Stimulated activated naive CD8-positive, alpha-beta T cell treated with anti-CD3 and anti-CD28 coated beads, Interleukin-15, Interleukin-2, amounts not matched to agents 100 U/mL and 50 U/mL, for 24 hours (primary cell): ENCODE measurements at regions not wholly inside any gene's neighbourhood (a gene's known extent, or its start where the extent isn't known, plus 50 kb on each side); places are given as distances from the start of the nearest gene placed in this dataset.

Experiments
- ATAC-seq: fragments of 150-1000 bp; cut with Tn5 transposase; one replicate; pipeline ENCODE4 v1.10.0; 2021
- DNase-seq: peaks from one replicate; pipeline ENCODE4 v3.0.0; 2021

DNA sequence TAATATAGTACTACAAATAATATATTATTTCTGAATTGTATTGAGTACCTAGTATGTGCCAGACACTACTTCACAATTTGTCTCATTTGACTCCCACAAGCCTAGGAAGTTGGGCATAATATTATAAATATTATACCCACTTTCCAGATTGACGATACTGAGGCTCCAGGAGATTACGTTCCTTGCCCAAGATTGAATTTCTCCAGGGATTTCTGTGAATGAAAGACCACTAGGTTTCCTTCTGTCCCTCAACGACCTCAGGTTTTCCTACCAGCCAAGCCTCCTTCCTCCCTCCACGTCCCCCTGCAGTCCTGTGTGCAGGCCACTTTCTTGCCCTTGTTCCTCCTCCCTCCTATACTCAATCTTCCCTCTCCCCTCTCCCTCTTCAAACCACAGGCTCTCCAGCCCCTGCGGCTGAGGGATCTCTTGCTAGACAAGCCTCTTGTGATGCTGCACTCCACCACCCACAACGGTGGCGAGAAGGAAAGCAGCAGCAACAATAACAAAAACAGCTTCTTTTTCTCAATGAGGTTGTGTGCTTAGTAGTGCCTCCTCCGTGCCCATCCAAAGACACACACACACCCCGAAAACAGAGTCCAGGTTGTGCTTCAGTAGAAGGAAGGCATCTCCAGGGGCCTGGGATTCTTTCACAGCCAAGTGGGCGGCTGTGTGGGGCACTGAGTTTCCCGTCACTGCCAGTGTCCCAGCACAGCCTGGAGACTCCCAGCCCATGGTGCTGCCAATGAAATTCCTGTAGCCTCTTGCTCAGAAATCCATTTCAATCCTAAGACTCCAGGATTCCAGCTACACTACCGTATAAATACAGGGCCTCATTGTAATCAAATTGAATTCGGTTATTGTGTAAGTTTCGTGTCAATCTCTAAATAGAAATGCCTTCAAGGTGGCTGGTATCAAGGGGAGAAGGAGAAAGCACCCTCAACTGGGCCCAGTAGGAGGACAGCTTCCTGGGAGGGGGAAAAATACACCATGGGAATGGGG is 94.4 kb downstream of the NCR2 start:
- DNase-seq (no peak), ATAC-seq (no peak)

DNA sequence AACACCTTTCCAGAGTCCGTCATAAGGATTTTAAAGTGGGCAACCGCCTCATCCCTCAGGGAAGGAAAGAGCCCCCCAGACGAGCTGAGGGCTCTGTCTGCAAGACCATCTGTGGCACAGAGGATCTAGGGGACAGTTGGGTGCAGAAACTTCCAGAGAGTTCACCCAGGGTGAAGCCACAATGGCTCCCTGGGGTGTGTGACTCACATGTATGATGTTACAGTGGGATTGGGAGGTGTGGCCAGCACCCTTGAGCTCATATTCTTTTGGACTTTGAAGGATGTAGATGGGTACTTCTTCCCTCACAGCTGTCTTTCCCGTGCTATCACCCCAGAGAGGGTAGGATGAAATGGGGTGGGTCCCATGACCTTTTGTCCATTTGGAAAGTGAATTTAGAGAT is 95.5 kb downstream of the NCR2 start:
- DNase-seq (no peak), ATAC-seq (no peak)

DNA sequence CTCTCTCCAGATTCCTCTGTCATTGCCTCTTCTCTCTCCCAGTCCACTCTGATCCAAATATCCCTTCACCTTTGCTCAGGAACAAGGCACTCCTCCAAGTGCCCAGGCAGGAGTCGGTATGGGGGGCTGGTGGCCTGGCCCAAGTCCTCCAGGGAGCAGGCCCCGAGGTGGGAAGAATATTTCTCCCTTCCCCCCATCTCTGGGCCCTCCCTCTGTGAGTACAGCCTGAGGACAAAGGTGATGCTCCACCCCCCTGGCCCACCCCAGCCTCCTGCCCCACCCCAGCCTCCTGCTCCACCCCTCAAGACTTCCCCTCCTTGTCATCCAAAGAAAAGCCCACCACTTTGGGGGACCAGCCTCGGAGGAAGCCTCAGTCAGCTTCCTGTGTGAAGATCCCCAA is 96.9 kb downstream of the NCR2 start:
- ATAC-seq (no peak), DNase-seq (no peak)

DNA sequence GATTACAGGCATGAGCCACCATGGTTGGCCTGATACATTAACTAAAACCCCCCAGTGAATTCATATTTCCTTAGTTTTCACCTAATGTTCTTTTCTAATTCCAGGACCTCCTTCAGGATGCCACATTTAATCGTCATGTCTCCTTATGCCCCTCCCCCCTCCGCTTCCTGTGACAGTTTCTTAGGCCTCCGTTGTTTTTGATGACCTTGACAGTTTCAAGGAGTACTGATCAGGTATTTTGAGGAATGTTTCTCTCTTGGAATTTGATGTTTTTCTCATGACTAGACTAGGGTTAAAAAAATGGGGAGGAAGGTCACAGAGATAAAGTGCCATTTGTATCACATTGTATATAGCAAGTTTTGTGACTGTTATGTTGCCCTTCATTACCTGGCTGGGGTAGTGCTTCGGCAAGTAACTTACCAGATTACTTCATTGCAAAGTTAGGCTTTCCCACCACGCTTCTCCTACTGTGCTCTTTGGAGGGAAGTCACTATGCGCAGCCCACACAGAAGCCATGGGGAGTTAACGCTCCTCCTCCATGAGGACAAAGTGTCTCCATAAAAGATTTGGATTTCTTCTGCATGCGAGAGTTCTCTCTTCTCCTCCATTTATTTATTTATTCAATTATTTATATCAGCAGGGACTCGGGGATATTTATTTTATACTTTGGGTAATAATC is 99.5 kb downstream of the NCR2 start:
- ATAC-seq (no peak), DNase-seq (no peak)

DNA sequence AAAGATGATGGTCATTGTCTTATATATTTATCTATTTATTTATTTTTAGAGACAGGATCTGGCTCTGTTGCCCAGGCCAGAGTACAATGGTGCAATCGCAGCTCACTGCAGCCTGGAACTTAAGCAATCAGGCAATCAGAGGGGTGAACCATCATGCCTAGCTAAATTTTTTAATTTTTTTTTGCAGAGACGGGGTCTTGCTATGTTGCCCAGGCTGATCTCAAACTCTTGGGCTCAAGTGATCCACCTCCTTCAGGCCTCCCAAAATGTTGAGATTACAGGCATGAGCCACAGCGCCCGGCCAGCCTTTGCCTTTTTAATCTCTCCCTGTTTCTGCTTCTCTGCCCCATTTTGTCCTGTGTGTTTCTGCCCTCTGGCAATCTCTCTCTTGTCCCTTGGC is 102.2 kb downstream of the NCR2 start:
- DNase-seq, result no peak
- no peak for ATAC-seq

DNA sequence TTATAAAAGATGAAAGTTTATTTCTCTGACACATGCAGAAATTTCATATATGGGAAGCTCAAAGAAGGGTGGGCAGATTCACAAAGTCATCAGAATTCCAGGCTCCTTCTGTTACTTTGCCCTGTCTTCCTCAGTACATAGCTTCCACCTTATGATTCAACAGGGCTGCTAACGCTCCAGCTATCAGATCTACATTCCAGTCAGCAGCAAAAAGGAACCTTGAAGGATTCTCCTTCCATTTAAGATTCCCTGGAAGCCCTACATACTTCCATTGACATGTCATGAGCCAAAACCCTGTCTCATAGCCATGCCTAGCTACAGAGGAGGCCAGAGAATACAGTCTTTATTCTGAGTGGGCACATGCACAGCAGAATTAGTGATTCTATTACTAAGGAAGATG is 103.3 kb downstream of the NCR2 start:
- ATAC-seq (no peak), DNase-seq (no peak)

DNA sequence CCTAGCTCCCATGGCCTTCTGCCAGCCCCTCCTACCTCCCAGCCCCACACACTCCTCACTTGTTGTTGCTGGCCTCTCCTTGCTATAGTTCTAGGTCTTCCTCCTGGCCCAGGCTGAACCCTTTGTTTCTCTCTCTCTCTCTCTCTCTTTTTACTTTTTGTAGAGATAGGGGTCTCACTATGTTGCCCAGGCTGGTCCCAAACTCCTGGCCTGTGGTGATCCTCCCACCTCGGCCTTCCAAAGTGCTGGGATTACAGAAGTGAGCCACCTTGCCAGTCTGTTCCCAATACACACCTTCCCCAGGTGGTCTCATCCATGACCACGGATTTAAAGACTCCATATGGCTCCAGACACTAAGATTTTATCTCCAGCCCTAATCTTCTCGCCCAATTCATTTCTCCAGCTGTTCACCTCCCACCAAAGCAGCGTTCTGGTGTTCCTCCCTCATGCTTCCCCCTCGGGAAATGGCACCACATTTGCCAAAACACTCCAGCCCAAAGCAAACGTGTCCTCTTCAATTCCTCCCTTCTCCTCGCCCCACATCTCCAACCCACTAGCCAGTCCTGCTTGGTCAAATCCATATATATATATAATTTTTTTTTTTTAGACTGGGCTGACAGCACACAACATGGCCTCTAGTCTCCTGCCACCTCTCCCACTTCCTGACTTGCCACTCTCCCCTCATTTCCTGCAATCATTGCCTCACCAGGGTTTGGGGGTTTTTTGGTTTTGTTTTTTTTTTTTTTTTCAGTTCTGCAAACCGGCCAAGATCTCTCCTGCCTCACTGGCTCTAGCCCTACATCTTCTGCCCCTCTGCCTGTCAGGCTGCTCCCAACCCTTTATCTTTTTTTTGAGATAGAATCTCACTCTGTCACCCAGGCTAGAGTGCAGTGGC is 104.4 kb downstream of the NCR2 start:
- DNase-seq, result peak; percentile 16

DNA sequence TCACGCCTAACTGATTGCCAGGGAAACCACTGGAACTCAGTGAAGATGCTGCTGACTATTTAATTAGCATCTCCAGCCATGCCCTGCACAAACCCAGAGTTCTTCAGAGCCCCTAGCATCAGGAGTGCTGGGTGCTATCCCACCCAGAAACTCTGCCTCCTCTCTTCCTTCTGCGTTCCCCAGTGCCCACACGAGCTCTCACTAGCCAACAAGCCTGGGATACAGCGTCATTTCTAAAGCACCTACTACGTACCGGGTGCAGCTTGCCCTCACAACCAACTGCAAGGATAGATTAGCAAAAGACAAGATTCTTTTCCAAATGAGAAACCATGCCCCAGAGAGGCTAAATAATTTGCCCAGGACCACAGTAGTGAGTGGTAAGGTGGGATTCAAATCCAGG is 105.2 kb upstream of the FOXP4 start:
- DNase-seq, result no peak

More for the DNA sequence above, 104.4 kb downstream of the NCR2 start:
- ATAC-seq, result peak; percentile 49

DNA sequence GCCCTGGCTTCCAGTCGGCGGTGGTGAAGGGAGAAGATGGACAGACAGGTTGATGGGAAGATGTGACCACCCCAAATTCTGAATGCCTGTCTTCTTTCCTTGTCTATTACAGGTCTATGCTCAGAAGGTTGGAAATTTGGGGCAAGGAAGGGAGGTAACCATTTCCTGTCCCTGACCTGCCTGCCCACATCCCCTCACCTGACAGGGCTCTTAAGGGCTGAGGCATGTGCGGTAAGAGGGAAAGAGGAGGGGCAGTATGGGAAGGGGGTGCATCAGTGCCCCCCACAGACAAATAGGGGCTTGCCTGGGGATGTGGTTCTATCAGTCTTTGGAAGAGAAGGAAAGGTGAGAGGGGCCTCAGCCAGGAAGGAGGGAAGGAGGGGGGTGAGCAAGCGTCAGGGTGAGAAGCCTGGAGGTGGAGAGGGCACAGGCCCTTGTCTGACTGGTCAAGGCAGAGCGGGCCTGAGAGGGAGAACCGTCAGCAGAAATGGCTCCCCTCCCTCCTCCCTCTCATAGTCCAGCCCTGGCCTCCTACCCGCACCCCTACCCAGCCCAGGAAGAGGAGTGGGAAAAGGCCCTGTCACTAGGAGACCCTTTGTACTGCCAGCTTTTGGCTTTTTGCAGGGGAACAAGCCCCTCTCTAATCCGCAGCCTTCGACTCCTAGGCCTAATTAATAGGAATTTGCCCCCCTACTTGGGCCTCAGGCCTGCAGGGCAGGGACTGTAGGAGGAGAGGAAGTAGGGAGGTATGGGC is 104.4 kb upstream of the FOXP4 start:
- ATAC-seq, result no peak
- no peak for DNase-seq

More for the DNA sequence above, 105.2 kb upstream of the FOXP4 start:
- ATAC-seq, result no peak

DNA sequence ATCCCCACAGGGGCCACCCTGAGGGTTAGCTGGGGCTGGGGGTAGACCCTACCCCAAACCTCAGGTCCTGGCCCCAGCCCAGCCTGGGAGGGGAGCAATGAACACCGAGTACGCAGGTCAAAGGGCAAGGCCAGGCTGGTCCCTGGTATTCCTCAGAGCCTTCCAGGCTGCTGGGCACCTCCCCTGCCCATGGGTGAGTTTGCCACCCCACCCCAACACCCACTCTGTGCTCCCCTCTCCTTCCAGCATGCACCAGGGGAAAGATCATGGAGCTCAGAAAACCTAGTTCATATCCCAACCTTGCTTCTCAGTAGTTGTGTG is 103.9 kb upstream of the FOXP4 start:
- ATAC-seq, result no peak
- no peak for DNase-seq

DNA sequence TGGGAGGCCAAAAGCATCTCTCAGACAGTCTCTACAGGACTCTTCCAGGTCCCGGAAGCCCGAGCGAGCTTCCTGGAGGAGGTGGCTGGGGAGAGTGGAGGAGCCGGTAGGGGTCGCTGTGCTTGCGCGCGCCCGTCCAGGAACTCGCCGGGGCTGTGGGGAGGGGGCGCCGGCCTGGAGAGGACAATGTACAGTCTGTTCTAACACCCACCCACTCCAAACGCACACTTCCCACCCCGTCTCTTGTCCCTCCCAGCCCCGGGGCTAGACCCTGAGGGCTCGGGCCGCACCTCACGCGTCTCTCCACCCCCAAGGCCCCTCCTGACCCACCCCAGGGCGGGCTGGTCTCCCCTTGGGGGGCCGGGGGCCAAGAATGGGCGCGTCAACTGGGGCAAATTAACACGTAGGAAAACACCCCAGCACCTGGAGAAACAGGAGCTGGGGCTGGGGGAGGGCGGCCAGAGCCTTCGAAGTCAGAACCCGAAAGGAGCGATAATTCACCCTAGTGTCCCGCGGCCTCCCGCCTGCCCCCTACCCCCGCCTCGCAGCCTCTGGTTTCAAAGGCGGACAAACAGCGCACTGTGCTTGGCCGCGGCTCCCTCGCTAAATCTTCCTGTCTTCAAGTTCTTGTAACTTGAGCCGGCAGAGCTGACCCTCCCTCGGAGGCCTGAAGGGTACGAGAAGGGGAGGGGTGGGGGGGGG is 103.2 kb upstream of the FOXP4 start:
- DNase-seq (peak; percentile 42), ATAC-seq (no peak)

DNA sequence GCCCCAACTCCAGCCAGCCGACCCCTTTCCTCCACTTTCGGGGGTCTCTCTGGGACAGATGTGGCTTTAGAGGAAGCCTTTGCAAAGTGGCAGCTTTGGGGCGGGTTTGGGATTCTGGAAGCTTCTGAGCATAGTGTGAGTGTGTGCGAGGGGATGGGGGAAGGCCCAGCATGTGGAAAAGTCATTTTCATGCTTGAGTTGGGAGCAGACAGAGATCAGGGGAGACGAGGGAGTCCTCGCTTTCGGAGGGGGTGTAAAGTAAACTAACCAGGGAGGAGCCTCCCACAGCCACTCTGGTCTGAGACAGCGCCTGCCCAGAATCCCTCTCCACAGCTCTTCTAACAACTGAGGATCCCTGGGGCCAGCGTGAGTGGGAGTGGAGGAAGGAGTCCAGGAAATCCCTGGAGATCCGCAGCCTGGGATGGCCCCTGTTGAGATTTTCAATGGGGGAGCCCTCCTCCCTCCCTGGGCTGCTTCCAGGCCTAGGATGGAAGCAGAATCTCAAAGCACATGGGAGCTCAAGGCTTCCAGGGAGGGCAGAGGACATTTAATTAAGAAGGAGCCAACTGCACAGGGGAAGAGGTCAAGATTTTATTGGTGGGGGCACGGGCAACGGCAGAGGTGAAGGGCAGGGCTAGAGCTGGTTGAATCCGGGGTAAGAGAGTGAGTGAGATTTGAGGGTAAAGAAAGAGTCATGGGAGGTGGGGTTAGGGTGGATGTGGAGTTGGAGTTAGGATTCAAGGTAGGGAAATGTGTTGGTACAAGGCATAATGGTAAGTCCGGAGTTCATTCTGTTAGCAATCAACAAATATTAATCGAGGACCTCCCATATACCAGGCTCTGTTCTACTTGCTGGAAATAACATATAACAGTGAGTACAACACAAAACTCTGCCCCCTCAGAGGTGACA is 102.3 kb upstream of the FOXP4 start:
- ATAC-seq (no peak), DNase-seq (no peak)

DNA sequence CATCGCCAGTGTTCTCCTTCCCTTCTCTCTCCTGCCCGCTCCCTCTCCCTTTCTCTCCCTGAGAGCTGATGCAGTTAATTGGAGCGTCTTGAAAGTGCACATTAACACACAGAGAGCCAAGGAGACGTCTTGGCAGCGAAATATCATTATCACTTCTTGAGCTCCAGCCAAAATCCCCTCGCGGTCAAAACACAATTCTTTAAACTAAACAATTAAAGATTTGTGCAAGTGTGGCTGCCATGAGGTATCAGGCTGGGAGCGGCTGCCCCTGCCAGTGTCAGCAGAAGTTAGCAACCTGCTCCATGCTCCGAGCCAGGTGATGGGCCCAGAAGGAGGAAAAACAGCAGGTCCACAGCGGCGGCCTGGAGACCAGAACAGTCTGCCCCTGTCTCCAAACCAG is 100.9 kb upstream of the FOXP4 start:
- ATAC-seq (no peak), DNase-seq (no peak)

DNA sequence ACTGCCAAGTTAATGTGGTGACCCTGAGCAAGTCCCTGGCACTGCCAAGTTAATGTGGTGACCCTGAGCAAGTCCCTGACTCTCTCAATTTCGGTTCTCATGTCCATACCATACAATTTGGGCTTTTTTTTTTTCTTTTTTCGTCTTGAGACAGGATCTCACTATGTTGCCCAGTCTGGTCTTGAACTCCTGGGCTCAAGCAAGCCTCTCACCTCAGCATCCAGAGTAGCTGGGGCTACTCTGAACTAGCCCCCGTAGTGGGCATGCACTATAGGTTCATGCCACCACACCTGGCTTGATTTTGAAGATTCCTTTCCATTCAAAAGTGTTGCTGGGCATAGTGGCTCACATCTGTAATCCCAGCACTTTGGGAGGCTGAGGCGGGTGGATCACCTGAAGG is 100.0 kb upstream of the FOXP4 start:
- DNase-seq, result no peak
- ATAC-seq, result no peak

DNA sequence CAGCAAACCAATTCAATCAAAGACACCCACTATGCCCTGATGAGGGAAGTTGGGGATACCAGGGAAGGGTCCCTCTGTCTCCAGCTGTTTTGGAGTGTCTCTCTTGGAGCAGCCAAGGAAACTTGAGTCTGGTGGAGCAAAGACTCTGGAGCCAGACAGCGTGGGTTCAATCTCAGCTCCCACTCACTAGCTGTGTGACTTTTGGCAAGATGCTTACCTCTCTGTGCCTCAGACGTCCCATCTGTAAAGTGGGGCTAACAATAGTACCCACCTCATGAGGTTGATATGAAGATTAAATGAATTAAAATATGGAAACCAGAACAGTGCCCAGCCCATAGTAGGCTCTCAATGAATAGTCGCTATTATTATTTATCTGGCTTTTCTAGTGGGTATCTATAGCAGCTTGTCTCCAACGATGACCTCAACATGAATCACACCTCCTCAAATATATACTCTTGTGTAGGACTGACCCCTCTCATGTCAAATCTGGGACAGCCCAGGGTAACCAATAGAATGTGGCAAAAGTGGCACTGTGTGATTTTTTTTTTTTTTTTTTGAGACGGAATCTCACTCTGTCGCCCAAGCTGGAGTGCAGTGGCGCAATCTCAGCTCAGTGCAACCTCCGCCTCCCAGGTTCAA is 99.2 kb upstream of the FOXP4 start:
- no peak for DNase-seq

DNA sequence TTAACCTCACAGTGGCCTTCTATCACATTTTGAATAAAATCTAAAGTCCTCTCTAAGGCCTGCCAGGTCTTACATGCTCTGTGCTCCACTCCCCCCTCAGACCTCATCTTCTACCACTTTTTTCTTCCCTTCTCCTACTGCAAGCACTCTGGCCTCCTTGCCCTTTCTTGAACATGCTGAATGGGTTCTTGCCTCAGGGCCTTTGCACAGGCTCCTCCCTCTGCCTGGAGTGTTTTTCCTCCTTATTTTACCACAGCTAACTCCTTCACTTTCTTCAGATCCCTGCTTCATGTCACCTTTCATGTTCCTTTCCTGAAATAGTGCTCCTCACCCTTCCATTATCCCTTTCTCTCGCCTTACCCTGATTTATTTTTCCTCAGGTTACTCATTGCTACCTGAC is 97.9 kb upstream of the FOXP4 start:
- ATAC-seq, result no peak
- no peak for DNase-seq

More for the DNA sequence above, 99.2 kb upstream of the FOXP4 start:
- no peak for ATAC-seq

DNA sequence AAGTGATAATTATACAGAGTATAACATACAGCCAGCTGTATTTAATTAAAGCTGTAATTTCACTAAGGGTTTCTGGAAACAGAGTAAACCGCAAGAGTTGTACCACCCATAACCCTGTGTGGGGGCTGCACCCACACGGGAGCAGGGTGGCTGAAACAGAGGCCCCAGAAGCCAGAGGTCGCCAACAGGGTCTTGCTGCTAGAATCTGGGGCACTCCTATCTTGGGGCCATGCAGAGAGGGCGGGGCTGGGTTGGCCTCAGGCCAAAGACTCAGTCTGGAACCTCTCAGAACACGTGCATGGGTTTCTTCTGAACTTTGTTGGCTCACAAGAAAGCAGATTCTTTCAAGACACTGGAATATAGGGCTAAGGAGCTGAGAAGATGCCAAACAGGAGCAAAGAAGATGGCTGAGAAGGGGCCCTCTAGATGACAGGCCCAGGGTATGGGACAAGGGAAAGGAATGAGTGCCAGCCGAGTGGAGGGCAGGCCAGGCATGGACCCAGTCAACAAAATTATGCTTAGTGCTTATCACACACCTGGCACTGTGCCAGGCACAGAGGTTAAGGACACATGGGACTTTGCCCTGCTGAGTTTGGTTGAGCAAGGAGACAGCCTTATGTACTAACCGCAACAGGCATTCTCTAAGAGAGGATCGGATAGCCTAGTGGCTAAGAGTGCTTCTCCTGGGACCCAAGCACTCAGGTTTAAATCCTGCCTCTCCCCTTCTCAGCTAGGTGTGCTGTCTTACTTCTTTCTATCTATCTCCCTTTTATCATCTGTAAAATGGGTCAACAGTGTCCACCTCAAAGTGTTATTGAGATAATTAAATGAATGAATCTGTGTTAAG is 96.6 kb upstream of the FOXP4 start:
- ATAC-seq (no peak), DNase-seq (no peak)

DNA sequence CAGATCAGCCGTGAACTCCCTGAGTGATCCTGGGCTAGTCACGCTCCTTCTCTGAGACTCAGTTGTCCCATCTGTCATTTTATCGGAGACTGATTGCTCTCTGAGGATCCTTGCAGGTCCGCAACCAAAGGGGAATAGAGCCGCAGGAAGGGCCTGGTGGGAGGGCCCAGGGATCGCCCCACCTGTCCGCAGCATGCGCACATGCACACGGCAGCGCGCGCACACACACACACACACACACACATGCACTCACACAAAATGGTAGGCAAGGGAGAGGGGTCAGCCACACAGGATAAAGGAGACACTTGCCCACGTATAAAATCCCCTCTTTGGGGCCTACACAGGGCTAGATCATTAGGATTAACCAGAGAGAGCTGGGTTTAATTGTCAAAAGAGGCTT is 95.6 kb upstream of the FOXP4 start:
- DNase-seq, result no peak
- no peak for ATAC-seq

DNA sequence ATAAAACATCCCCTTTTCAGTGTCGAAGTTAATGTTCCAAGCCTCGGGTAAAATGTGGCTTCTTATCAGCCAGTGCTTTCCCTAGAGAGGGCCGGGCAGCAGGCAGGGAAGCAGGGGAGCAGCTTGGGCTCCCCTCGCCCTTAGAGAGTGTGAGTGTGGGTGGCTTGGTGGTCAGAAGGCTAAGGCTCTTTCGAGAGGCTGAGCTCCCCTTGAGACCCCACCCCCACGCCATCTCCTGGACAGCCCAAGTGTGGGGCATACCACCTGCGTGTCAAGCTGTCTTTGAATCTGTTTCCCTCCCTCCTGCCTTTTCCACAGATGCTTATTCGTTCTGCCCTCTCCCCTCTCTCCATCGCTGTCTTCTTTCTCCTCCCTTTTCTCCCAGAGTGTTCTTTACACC is 95.1 kb upstream of the FOXP4 start:
- no peak for DNase-seq
- no peak for ATAC-seq
